ENCODE measurements at regions not wholly inside any gene's neighbourhood (a gene's known extent, or its start where the extent isn't known, plus 50 kb on each side); places are given as distances from the start of the nearest gene placed in this dataset.

GRCh38 chr2:12979066-12979465 lies 262.3 kb downstream of the TRIB2 start:
- no peak for TF ChIP-seq CTCF (IDR thresholded peaks at IDR 0.05; ENCODE audit: low read depth, low read length, poor library complexity, severe bottlenecking)
- no peak for TF ChIP-seq EZH2phosphoT487 (IDR thresholded peaks at IDR 0.05; ENCODE audit: borderline replicate concordance, low read length)

Measured in DOHH2 (cell line).